ENCODE measurements at regions not wholly inside any gene's neighbourhood (a gene's known extent, or its start where the extent isn't known, plus 50 kb on each side); places are given as distances from the start of the nearest gene placed in this dataset.

GRCh38 chr4:101670897-101671296, 119.6 kb upstream of the BANK1 start:
- DNase-seq = no peak
- Histone ChIP-seq H3K27me3 (replicated peaks; ENCODE audit: control insufficient read depth, insufficient read depth, low read length, poor library complexity, severe bottlenecking) (no peaks in the 10 kb centered on the region), H3K9me3 (ENCODE audit: control insufficient read depth, low read length) (no peaks in the 10 kb centered on the region), H3K36me3 (ENCODE audit: control insufficient read depth, insufficient read depth, low read length) (no peaks in the 10 kb centered on the region), H3K4me3 (ENCODE audit: insufficient read depth, low read depth, low read length, poor library complexity, severe bottlenecking) (no peak overlapping the region), H3K4me1 (ENCODE audit: control insufficient read depth, insufficient read depth, low read length, poor library complexity, severe bottlenecking) (no peaks in the 10 kb centered on the region), H3K27ac (ENCODE audit: insufficient read depth, low read length, poor library complexity, severe bottlenecking) (no peak overlapping the region)

- H3K27ac ChIP-seq (ENCODE audit: insufficient read depth, low read length, poor library complexity, severe bottlenecking) = no peak overlapping the region
- H3K27me3 ChIP-seq (replicated peaks; ENCODE audit: control insufficient read depth, insufficient read depth, low read length, poor library complexity, severe bottlenecking) = no peaks in the 10 kb centered on the region
- no peaks in the 10 kb centered on the region for H3K4me1 ChIP-seq (ENCODE audit: control insufficient read depth, insufficient read depth, low read length, poor library complexity, severe bottlenecking)
- no peak overlapping the region for H3K4me3 ChIP-seq (ENCODE audit: insufficient read depth, low read depth, low read length, poor library complexity, severe bottlenecking)
- no peaks in the 10 kb centered on the region for H3K9me3 ChIP-seq (ENCODE audit: control insufficient read depth, low read length)
- no peak for DNase-seq
- H3K36me3 ChIP-seq (ENCODE audit: control insufficient read depth, insufficient read depth, low read length) = no peaks in the 10 kb centered on the region
Observed at GRCh38 chr4:101670370-101670769, 120.2 kb upstream of the BANK1 start.

- H3K36me3 ChIP-seq (ENCODE audit: control insufficient read depth, insufficient read depth, low read length) = no peaks in the 10 kb centered on the region
- no peak for DNase-seq
- no peak overlapping the region for H3K4me3 ChIP-seq (ENCODE audit: insufficient read depth, low read depth, low read length, poor library complexity, severe bottlenecking)
- no peaks in the 10 kb centered on the region for H3K4me1 ChIP-seq (ENCODE audit: control insufficient read depth, insufficient read depth, low read length, poor library complexity, severe bottlenecking)
- H3K9me3 ChIP-seq (ENCODE audit: control insufficient read depth, low read length) = no peaks in the 10 kb centered on the region
- no peaks in the 10 kb centered on the region for H3K27me3 ChIP-seq (replicated peaks; ENCODE audit: control insufficient read depth, insufficient read depth, low read length, poor library complexity, severe bottlenecking)
- no peak overlapping the region for H3K27ac ChIP-seq (ENCODE audit: insufficient read depth, low read length, poor library complexity, severe bottlenecking)
Observed at GRCh38 chr4:101669832-101670188, 120.7 kb upstream of the BANK1 start.

GRCh38 chr4:101669138-101669831, 121.2 kb upstream of the BANK1 start:
- H3K27me3 ChIP-seq (replicated peaks; ENCODE audit: control insufficient read depth, insufficient read depth, low read length, poor library complexity, severe bottlenecking) = no peaks in the 10 kb centered on the region
- H3K9me3 ChIP-seq (ENCODE audit: control insufficient read depth, low read length) = no peaks in the 10 kb centered on the region
- H3K27ac ChIP-seq (ENCODE audit: insufficient read depth, low read length, poor library complexity, severe bottlenecking) = no peak overlapping the region
- no peaks in the 10 kb centered on the region for H3K4me1 ChIP-seq (ENCODE audit: control insufficient read depth, insufficient read depth, low read length, poor library complexity, severe bottlenecking)
- H3K36me3 ChIP-seq (ENCODE audit: control insufficient read depth, insufficient read depth, low read length) = no peaks in the 10 kb centered on the region
- H3K4me3 ChIP-seq (ENCODE audit: insufficient read depth, low read depth, low read length, poor library complexity, severe bottlenecking) = no peak overlapping the region
- no peak for DNase-seq

GRCh38 chr4:101667348-101667747, 123.2 kb upstream of the BANK1 start:
- no peak overlapping the region for H3K4me3 ChIP-seq (ENCODE audit: insufficient read depth, low read depth, low read length, poor library complexity, severe bottlenecking)
- no peaks in the 10 kb centered on the region for H3K9me3 ChIP-seq (ENCODE audit: control insufficient read depth, low read length)
- H3K36me3 ChIP-seq (ENCODE audit: control insufficient read depth, insufficient read depth, low read length) = no peaks in the 10 kb centered on the region
- H3K27me3 ChIP-seq (replicated peaks; ENCODE audit: control insufficient read depth, insufficient read depth, low read length, poor library complexity, severe bottlenecking) = no peaks in the 10 kb centered on the region
- DNase-seq = no peak
- no peak overlapping the region for H3K27ac ChIP-seq (ENCODE audit: insufficient read depth, low read length, poor library complexity, severe bottlenecking)
- no peaks in the 10 kb centered on the region for H3K4me1 ChIP-seq (ENCODE audit: control insufficient read depth, insufficient read depth, low read length, poor library complexity, severe bottlenecking)

GRCh38 chr4:101660607-101661006, 129.9 kb upstream of the BANK1 start:
- no peaks in the 10 kb centered on the region for H3K36me3 ChIP-seq (ENCODE audit: control insufficient read depth, insufficient read depth, low read length)
- DNase-seq = no peak
- H3K27ac ChIP-seq (ENCODE audit: insufficient read depth, low read length, poor library complexity, severe bottlenecking) = no peak overlapping the region
- H3K9me3 ChIP-seq (ENCODE audit: control insufficient read depth, low read length) = no peaks in the 10 kb centered on the region
- H3K4me3 ChIP-seq (ENCODE audit: insufficient read depth, low read depth, low read length, poor library complexity, severe bottlenecking) = no peak overlapping the region
- no peaks in the 10 kb centered on the region for H3K27me3 ChIP-seq (replicated peaks; ENCODE audit: control insufficient read depth, insufficient read depth, low read length, poor library complexity, severe bottlenecking)
- H3K4me1 ChIP-seq (ENCODE audit: control insufficient read depth, insufficient read depth, low read length, poor library complexity, severe bottlenecking) = no peaks in the 10 kb centered on the region

GRCh38 chr4:101655857-101656256, 134.7 kb upstream of the BANK1 start:
- H3K36me3 ChIP-seq (ENCODE audit: control insufficient read depth, insufficient read depth, low read length) = no peaks in the 10 kb centered on the region
- no peak for DNase-seq
- no peak overlapping the region for H3K4me3 ChIP-seq (ENCODE audit: insufficient read depth, low read depth, low read length, poor library complexity, severe bottlenecking)
- no peaks in the 10 kb centered on the region for H3K27me3 ChIP-seq (replicated peaks; ENCODE audit: control insufficient read depth, insufficient read depth, low read length, poor library complexity, severe bottlenecking)
- H3K9me3 ChIP-seq (ENCODE audit: control insufficient read depth, low read length) = no peaks in the 10 kb centered on the region
- no peak overlapping the region for H3K27ac ChIP-seq (ENCODE audit: insufficient read depth, low read length, poor library complexity, severe bottlenecking)
- no peaks in the 10 kb centered on the region for H3K4me1 ChIP-seq (ENCODE audit: control insufficient read depth, insufficient read depth, low read length, poor library complexity, severe bottlenecking)

GRCh38 chr4:101655005-101655404, 135.5 kb upstream of the BANK1 start:
- no peak overlapping the region for H3K4me3 ChIP-seq (ENCODE audit: insufficient read depth, low read depth, low read length, poor library complexity, severe bottlenecking)
- no peaks in the 10 kb centered on the region for H3K27me3 ChIP-seq (replicated peaks; ENCODE audit: control insufficient read depth, insufficient read depth, low read length, poor library complexity, severe bottlenecking)
- no peak overlapping the region for H3K27ac ChIP-seq (ENCODE audit: insufficient read depth, low read length, poor library complexity, severe bottlenecking)
- DNase-seq = no peak
- no peaks in the 10 kb centered on the region for H3K4me1 ChIP-seq (ENCODE audit: control insufficient read depth, insufficient read depth, low read length, poor library complexity, severe bottlenecking)
- H3K36me3 ChIP-seq (ENCODE audit: control insufficient read depth, insufficient read depth, low read length) = no peaks in the 10 kb centered on the region
- no peaks in the 10 kb centered on the region for H3K9me3 ChIP-seq (ENCODE audit: control insufficient read depth, low read length)

- Histone ChIP-seq H3K9me3 (ENCODE audit: control insufficient read depth, low read length) (no peaks in the 10 kb centered on the region), H3K4me3 (ENCODE audit: insufficient read depth, low read depth, low read length, poor library complexity, severe bottlenecking) (no peak overlapping the region), H3K27me3 (replicated peaks; ENCODE audit: control insufficient read depth, insufficient read depth, low read length, poor library complexity, severe bottlenecking) (no peaks in the 10 kb centered on the region), H3K27ac (ENCODE audit: insufficient read depth, low read length, poor library complexity, severe bottlenecking) (no peak overlapping the region), H3K4me1 (ENCODE audit: control insufficient read depth, insufficient read depth, low read length, poor library complexity, severe bottlenecking) (no peaks in the 10 kb centered on the region), H3K36me3 (ENCODE audit: control insufficient read depth, insufficient read depth, low read length) (no peaks in the 10 kb centered on the region)
- no peak for DNase-seq
Observed at GRCh38 chr4:101651778-101652177, 138.8 kb upstream of the BANK1 start.

GRCh38 chr4:101649790-101650515, 140.6 kb upstream of the BANK1 start:
- no peak for DNase-seq
- Histone ChIP-seq H3K36me3 (ENCODE audit: control insufficient read depth, insufficient read depth, low read length) (no peaks in the 10 kb centered on the region), H3K4me1 (ENCODE audit: control insufficient read depth, insufficient read depth, low read length, poor library complexity, severe bottlenecking) (no peaks in the 10 kb centered on the region), H3K27ac (ENCODE audit: insufficient read depth, low read length, poor library complexity, severe bottlenecking) (no peak overlapping the region), H3K9me3 (ENCODE audit: control insufficient read depth, low read length) (no peaks in the 10 kb centered on the region), H3K4me3 (ENCODE audit: insufficient read depth, low read depth, low read length, poor library complexity, severe bottlenecking) (no peak overlapping the region), H3K27me3 (replicated peaks; ENCODE audit: control insufficient read depth, insufficient read depth, low read length, poor library complexity, severe bottlenecking) (no peaks in the 10 kb centered on the region)
